ENCODE measurements at regions not wholly inside any gene's neighbourhood (a gene's known extent, or its start where the extent isn't known, plus 50 kb on each side); places are given as distances from the start of the nearest gene placed in this dataset.
A peak's percentile ranks its signal among the peaks of the same experiment; 100 is the strongest.

DNA sequence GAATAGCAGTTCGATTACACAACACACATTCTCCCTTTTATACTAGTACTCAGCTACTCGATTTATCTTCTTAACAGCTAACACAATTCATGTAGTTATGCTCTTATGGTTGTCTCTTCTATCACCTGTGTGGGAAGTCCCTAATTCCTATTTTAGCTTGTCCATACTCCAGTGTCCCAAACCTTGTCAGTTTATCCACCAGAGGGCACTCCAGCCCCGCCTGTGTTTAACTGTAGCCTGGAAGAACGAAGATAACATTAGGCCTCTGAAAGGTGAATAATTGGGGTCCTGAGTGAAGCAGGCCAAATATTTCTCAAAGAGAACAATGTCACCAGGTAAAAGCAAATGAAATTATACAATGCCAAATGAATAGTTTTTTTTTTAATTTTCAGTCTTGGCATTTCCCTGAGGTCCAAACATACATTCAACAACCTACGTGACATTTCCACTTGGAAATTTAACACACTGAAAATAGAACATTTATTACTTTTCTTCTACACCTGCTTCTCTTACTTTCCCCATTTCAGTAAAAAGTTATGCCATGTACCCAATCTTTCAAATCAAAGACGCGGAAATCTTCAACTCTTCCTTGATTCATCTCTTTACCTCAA lies 560.7 kb downstream of the HTR1A start:
- TF ChIP-seq POLR2A (IDR thresholded peaks at IDR 0.05) = no peak
- TF ChIP-seq, protein P1, sequence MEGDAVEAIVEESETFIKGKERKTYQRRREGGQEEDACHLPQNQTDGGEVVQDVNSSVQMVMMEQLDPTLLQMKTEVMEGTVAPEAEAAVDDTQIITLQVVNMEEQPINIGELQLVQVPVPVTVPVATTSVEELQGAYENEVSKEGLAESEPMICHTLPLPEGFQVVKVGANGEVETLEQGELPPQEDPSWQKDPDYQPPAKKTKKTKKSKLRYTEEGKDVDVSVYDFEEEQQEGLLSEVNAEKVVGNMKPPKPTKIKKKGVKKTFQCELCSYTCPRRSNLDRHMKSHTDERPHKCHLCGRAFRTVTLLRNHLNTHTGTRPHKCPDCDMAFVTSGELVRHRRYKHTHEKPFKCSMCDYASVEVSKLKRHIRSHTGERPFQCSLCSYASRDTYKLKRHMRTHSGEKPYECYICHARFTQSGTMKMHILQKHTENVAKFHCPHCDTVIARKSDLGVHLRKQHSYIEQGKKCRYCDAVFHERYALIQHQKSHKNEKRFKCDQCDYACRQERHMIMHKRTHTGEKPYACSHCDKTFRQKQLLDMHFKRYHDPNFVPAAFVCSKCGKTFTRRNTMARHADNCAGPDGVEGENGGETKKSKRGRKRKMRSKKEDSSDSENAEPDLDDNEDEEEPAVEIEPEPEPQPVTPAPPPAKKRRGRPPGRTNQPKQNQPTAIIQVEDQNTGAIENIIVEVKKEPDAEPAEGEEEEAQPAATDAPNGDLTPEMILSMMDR (IDR thresholded peaks at IDR 0.05) = peak; percentile 73 to 88 (median 79)
